DOHH2 (cell line): ENCODE measurements at regions not wholly inside any gene's neighbourhood (a gene's known extent, or its start where the extent isn't known, plus 50 kb on each side); places are given as distances from the start of the nearest gene placed in this dataset.
"Not testable (repeated sequence)": the region's sequence is repeated elsewhere in the genome, so short reads cannot be mapped to it uniquely, and the experiment has no call there.

Experiments used
- EZH2phosphoT487 ChIP-seq: fragments of 200-600 bp; sonication (generic); IDR thresholded peaks from 2 replicates; pipeline ENCODE4 v1.6.1; 2017; ENCODE audit warnings: borderline replicate concordance, mild to moderate bottlenecking, antibody characterized with exemption, low read length, moderate library complexity, mixed read lengths
- TF ChIP-seq, protein P1 (sequence below): fragments of 200-600 bp; sonication (generic); IDR thresholded peaks from one replicate; pipeline ENCODE4 v1.5.1; 2014; ENCODE audit warnings: antibody characterized with exemption, mild to moderate bottlenecking, low read depth, low read length; ENCODE audit not compliant: poor library complexity, severe bottlenecking

- TF ChIP-seq, protein P1, sequence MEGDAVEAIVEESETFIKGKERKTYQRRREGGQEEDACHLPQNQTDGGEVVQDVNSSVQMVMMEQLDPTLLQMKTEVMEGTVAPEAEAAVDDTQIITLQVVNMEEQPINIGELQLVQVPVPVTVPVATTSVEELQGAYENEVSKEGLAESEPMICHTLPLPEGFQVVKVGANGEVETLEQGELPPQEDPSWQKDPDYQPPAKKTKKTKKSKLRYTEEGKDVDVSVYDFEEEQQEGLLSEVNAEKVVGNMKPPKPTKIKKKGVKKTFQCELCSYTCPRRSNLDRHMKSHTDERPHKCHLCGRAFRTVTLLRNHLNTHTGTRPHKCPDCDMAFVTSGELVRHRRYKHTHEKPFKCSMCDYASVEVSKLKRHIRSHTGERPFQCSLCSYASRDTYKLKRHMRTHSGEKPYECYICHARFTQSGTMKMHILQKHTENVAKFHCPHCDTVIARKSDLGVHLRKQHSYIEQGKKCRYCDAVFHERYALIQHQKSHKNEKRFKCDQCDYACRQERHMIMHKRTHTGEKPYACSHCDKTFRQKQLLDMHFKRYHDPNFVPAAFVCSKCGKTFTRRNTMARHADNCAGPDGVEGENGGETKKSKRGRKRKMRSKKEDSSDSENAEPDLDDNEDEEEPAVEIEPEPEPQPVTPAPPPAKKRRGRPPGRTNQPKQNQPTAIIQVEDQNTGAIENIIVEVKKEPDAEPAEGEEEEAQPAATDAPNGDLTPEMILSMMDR: not testable (repeated sequence)
- TF ChIP-seq EZH2phosphoT487: not testable (repeated sequence)
These were observed 118.1 kb downstream of the ADRA2C start for GRCh38 chr4:3884261-3884660.
